Heart left ventricle (tissue), 13 donors: ENCODE measurements at regions not wholly inside any gene's neighbourhood (a gene's known extent, or its start where the extent isn't known, plus 50 kb on each side); places are given as distances from the start of the nearest gene placed in this dataset.

Source experiments
- POLR2A ChIP-seq, 2 donors: fragments of 450-650 bp; IDR thresholded peaks; one replicate each; pipeline ENCODE4 v1.6.1; 2017; ENCODE audit warnings: antibody characterized with exemption in 2 of 2, mild to moderate bottlenecking in 2 of 2, moderate library complexity in 2 of 2
- TF ChIP-seq, protein P1 (sequence below), 12 donors: fragments of 200-600 bp; sonication (generic) in 4 of 12; IDR thresholded peaks; one replicate each; pipeline versions ENCODE4 v1.5.0 to v1.8.0; 2018 to 2022; ENCODE audit warnings: antibody characterized with exemption in 12 of 12, mild to moderate bottlenecking in 5 of 12
- donor health status: ischemic (EF 13 %, LVEDD 7.1; RV severe dilation, severe dysfunction).
- donor health status: DM: no; HTN: yes; CAD: no.
- donor health status: DM: no; HTN: no; CAD: no.
- donor health status: ischemic (EF 25% LVEDD 6.9; RV normal size, moderate dysfunction).
- donor health status: ischemic (EF 25% LVEDD 5.7; RV mildly dilated, moderate dysfunction).
- donor health status: ischemic (EF 35%, LVEDD 5.7; RV mildly dilated, moderate dysfunction).
- donor health status: nonischemic (EF 11% LVEDD 7.7; RV severe dilation, severe dysfunction).
- donor health status: DM: yes; HTN: yes; CAD: no.
- donor health status: PGD.
- donor health status: ischemic (EF 29% LVEDD 5.4; RV normal size, mild dysfunction).
- donor health status: nonischemic (EF 23%, LVEDD 6.1; RV moderate dilation, normal function).

DNA sequence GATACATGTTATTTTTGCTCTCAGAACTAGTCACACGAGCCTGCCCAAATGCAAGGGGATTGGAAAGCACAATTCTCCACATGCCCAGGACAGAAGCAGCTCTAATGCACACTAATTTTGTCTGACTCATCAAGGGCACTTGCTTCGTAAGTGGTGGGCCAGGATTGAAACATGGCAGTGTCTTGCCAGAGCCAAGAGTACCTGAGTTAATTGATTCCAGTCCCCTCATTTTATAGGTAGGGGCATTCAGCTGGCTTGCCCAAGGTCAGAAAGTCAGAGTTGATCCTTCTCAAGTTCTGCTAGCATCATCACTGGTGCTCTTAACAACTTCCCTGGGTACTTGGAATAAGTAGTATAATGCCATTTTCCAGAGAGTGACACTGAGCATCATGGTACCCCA, 356.1 kb downstream of the ZNF326 start:
- TF ChIP-seq, protein P1, sequence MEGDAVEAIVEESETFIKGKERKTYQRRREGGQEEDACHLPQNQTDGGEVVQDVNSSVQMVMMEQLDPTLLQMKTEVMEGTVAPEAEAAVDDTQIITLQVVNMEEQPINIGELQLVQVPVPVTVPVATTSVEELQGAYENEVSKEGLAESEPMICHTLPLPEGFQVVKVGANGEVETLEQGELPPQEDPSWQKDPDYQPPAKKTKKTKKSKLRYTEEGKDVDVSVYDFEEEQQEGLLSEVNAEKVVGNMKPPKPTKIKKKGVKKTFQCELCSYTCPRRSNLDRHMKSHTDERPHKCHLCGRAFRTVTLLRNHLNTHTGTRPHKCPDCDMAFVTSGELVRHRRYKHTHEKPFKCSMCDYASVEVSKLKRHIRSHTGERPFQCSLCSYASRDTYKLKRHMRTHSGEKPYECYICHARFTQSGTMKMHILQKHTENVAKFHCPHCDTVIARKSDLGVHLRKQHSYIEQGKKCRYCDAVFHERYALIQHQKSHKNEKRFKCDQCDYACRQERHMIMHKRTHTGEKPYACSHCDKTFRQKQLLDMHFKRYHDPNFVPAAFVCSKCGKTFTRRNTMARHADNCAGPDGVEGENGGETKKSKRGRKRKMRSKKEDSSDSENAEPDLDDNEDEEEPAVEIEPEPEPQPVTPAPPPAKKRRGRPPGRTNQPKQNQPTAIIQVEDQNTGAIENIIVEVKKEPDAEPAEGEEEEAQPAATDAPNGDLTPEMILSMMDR (IDR thresholded peaks at IDR 0.05): no peak
- TF ChIP-seq POLR2A (IDR thresholded peaks at IDR 0.05): no peak
